GM12865 (cell line): ENCODE measurements at regions not wholly inside any gene's neighbourhood (a gene's known extent, or its start where the extent isn't known, plus 50 kb on each side); places are given as distances from the start of the nearest gene placed in this dataset.
"Not testable (repeated sequence)": the region's sequence is repeated elsewhere in the genome, so short reads cannot be mapped to it uniquely, and the experiment has no call there.

Experiments used
- DNase-seq: peaks from one replicate; pipeline ENCODE4 v3.0.0; 2010; ENCODE audit warnings: low read depth
- H3K4me3 ChIP-seq: 2 replicates; pipeline ENCODE4 v1.5.1; 2011; ENCODE audit warnings: mild to moderate bottlenecking, low read depth, low read length, control low read depth
- CTCF ChIP-seq: IDR thresholded peaks from 2 replicates; pipeline ENCODE4 v1.5.1; 2011; ENCODE audit warnings: low read length, control low read depth, low read depth, inconsistent platforms; ENCODE audit not compliant: insufficient read depth; ENCODE audit errors: missing control alignments

GRCh38 chr3:193165431-193166120, 75.4 kb upstream of the PLAAT1 start:
- no peak for TF ChIP-seq CTCF
- no peak for DNase-seq
- H3K4me3 ChIP-seq: no peak overlapping the region

DNA sequence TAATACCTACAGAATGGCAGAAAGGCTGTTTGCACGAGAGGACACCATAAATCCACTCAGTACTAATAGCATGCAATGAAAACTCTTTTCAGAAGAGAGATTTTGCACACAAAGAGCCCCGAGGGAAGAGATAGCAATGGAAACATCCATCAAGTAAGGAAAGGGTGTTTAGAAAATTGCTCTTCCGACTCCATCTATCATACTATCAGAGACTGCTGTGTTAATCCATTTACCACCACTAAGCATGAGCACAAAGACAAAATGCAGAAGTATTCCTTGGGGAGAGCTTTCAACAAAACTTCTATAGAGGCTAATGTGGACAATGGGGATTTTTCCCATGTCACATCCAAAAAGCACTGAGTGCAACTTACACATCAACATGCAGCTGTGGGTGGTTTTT, 72.1 kb upstream of the PLAAT1 start:
- TF ChIP-seq CTCF: no peak
- H3K4me3 ChIP-seq: no peak overlapping the region
- DNase-seq: no peak

- no peak for DNase-seq
- no peak overlapping the region for H3K4me3 ChIP-seq
- no peak for TF ChIP-seq CTCF
These were observed 66.9 kb upstream of the PLAAT1 start for GRCh38 chr3:193174140-193174539.

DNA sequence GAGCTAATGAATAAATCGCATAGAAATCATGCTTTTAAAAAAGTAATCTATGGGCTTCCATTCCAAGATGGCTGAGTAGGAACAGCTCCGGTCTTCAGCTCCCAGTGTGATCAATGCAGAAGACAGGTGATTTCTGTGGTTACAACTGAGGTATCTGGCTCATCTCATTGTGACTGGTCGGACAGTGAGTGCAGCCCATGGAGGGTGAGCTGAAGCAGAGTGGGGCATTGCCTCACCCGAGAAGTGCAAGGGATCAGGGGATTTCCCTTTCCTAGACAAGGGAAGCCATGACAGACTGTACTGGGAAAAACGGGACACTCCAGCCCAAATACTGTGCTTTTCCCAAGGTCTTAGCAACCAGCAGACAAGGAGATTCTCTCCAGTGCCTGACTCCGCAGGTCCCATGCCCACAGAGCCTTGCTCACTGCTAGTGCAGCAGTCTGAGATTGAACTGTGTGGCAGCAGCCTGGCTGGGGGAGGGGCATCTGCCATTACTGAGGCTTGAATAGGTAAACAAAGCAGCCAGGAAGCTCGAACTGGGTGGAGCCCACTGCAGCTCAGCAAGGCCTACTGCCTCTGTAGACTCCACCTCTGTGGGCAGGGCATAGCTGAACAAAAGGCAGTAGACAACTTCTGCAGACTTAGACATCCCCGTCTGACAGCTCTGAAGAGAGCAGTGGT, 61.5 kb upstream of the PLAAT1 start:
- DNase-seq, H3K4me3 ChIP-seq: not testable (repeated sequence)

- TF ChIP-seq CTCF: no peak
- no peak overlapping the region for H3K4me3 ChIP-seq
- DNase-seq: no peak
These were observed 53.8 kb upstream of the PLAAT1 start for GRCh38 chr3:193187070-193187722.

DNA sequence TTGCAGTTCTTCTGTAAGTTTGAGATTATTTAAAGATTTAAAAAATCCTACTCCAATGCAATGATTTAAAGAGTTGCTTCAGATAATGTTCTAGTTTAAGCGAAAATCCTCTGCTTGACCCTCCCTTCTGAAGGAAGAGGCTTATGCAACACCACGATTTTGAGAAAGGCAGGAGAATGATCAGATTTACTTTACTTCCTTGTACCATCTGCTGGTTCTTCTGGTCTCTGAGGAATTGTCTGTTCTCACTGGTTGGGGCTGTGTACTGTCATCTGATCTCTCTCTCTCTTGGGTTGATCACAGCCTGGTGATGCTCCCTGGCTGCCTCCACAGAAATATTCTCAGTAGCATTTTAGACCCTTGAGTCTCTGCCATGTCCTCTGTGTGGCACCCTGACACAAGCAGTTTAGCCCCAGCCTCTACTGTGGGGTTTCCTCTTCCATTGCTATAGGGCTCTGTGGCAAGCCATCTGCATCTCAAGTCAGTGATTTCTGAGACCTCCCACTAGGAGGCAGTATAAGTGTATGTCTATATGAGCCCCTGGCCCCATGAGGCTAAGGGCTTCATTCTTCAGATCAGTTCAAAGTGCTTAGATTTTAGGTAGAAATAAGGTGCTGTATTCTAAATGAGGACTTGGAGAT, 50.8 kb upstream of the PLAAT1 start:
- no peak overlapping the region for H3K4me3 ChIP-seq
- TF ChIP-seq CTCF: peak; percentile 34
- peak; percentile 48 for DNase-seq
